GM21619 (cell line): ENCODE measurements at regions not wholly inside any gene's neighbourhood (a gene's known extent, or its start where the extent isn't known, plus 50 kb on each side); places are given as distances from the start of the nearest gene placed in this dataset.

ENCODE experiments used
- ATAC-seq: cut with Tn5 transposase; IDR thresholded peaks from one replicate; pipeline ENCODE4 v1.9.1; 2021; ENCODE audit not compliant: unreplicated experiment

DNA sequence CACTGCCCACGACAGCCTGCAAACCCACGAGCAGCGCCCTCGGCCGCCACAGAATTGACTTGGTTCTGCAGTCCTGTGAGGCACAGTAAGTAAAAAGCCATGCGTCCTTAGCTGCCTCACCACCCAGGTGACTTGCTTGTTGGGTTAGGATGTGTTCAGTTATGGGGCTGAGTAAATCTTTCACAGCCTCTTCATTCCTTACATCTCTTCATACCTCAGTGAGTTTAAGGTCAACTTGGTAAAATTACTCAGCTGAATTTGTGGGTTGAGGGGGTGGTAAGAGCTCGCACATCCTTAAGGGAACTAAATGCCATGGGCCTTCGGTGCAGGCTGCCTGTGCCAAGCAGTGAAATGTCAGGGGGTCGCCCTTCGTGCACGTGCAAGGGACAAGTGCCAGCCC is 165.2 kb upstream of the ALKAL2 start:
- no peak for ATAC-seq

GRCh38 chr2:451495-451894 is 163.6 kb upstream of the ALKAL2 start:
- ATAC-seq = no peak

DNA sequence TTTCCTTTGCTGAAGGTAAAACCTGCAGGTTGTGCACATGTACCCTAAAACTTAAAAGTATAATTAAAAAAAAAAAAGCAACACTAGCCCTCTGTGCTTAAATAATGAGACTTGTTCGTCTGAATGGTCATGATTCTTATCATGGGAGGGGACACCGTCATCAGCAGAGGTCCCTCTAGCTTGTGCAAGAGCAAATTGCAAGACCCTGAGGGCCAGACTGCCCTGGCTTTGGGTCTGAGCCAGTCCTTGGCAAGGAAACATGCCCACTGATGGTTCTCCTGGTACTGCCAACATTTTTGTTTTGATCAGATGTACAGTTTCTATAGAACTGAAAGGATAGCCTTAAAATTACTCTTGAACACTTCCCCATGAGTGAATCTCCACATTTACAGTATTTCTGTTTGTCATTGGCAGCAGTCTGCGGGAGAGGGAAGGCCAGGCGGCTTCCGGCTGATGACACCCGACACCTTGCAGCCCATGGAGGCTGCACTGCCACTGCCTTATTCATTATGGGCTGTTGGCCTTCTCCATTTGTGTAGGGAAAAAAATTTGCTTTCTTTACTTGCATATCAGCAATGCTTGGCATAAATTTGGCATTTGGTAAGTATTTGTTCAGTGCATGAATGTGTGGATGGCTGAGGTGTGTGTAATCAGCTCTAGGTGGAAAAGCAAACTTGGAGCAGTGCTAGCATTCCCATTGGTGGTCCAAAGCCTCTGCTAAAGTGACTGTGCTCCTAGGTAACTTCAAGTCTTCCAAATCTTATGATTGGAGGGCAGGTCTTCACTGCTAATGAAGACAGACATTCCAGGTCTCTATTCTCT is 161.6 kb upstream of the ALKAL2 start:
- no peak for ATAC-seq

- ATAC-seq = no peak
Measured at GRCh38 chr2:447902-448665, 160.2 kb upstream of the ALKAL2 start.

DNA sequence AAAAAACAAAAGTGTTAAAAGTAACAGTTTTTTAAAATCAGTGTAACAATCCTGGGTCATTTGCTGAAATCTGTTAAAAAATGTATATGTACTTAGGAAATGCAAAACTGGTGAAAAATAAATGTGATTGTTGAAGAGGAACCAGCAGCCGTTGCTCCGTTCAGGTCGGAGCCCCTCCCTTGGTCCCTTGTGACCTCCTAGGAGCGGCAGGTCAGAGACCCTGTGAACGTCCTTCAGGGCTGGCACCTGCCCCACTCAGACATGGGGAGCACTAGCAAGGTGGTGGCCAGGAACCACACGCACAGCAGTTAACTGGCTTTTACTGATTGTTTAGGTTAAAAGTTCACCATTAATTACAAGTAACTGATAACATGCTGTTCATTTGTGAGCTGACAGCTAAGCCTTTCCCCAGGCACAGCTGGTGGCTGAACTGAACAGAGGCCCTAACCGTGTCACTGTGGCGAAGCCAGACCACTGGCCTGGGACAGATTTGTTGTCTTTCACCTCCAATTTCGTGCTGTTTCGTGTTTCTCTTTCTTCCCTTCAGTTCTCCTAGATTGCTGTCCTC is 159.2 kb upstream of the ALKAL2 start:
- no peak for ATAC-seq

- no peak for ATAC-seq
Measured at GRCh38 chr2:446303-446874, 158.5 kb upstream of the ALKAL2 start.

- no peak for ATAC-seq
Measured at GRCh38 chr2:445896-446295, 158.0 kb upstream of the ALKAL2 start.

DNA sequence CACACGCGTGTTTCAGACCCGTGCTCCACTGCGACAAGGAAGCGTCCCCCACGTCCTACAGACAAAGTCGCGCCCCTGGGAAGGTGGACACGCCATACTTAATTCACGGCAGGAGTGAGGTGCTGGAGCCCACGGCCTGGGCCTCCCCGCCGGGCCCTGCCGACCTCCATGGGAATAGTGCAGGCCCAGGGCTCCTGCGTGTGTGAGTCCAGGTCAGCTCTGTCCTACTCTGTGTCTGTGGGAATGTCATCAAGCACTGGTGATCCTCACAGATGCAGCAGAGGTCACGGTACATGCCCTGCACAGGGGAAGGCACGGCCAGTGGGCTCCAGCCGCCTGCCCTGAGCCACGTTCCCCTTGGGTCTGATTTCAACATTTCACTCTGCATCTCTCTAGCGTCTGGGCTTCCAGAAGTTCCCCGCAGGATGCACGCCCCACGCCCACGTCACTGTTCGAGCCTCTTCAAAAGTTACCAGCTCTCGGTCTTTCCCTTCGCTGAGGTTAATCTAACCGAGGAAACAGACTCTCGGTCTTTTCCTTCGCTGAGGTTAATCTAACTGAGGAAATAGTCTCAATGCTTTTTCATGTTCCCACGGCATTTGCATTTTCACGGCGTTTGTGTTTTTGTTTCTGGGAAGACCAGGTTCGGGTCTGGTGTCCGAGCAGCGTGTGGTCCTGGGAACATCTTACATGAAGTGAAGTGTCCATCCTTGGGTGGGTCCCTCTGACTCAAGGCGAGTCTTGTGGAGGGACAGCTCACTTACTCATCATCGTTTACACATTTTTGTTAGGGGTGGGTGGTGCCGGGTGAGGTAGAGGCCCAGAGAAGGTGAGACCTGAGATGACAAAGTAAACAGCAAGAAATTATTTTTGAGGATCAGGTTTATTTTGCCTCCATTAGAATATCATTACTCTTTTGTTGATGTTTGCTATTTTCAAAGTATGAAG is 157.3 kb upstream of the ALKAL2 start:
- ATAC-seq = no peak

DNA sequence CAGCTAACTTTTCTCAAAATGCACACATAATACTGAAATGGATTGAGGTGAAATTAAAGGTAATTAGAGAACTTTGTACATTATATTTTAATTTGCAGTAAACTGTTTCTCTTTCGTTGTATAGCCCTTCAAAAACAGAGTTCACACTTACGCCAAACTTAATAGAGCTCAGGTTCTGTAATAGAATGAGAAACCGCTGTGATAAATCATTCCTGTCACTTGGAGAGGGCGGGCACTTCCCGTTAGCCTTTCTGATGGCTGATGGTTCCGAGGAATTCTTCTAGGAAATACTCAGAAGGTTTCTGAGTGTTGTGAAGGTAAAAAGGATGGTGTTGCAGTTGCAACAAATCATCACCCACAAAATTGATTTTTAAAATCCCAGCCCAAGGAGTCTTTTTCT is 155.8 kb upstream of the ALKAL2 start:
- no peak for ATAC-seq

DNA sequence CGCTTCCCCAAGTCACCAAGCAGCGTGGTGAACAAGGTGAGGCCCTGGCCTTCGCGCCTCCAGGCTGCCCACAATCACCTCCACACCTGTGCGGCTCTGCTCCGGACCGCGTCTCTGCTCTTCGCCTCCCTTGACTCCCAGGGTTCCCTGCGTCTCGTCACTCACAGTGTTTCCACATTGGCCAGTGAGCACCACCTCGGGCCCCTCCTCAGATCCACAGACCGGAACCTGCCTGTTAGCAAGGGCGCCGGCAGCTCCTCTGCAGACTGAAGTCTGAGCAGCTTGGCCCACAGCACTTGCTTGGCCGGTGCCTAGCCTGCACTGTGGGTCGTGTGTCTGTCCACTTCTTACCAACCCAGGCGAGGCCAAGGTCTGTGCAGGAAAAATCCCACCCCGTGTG is 155.3 kb upstream of the ALKAL2 start:
- ATAC-seq = no peak

GRCh38 chr2:441258-442022 is 153.5 kb upstream of the ALKAL2 start:
- ATAC-seq = peak; percentile 57

- ATAC-seq = no peak
Measured at GRCh38 chr2:440403-440740, 152.5 kb upstream of the ALKAL2 start.

DNA sequence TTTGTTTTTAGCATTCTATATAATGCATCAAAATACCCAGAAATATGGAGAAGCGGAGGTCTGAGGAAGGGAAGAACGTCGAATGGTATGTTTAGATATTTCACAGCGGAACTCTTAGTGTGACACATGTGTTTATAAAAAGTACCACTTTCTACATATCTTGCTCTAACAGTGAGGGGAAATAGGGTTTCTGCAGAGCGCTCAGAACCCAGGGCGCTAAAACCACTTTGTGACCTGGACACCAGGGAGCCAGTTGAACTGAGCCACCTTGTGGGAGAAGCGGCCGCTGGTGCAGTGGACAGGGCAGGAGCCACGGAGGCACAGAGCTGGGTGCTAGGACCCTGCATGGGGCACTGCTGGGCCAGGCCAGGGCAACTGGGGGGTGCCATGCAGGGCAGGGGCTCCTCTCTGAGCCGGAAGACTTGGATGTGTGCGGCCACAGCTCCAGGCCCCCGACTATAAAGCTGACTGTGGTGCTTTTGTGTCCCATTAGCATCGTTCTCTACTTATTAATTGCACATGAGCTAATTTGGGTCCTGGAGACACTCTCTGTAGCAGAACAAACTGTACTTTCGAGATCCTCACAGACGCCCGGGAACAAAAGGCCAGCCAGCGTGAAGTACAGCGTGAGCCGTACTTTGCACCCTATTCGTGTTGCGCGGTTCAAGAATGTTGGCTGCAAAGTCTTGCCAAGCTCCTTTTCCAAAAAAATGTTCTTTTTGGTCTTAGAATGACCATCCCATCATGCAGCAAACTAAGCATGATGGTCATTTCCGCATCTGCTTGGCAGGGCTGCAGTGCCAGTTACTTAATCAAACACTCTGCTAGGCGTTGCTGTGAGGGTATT is 151.9 kb upstream of the ALKAL2 start:
- ATAC-seq = no peak

- no peak for ATAC-seq
Measured at GRCh38 chr2:439077-439476, 151.2 kb upstream of the ALKAL2 start.

- peak; percentile 97 for ATAC-seq
Measured at GRCh38 chr2:437756-438393, 150.0 kb upstream of the ALKAL2 start.

- no peak for ATAC-seq
Measured at GRCh38 chr2:437180-437579, 149.3 kb upstream of the ALKAL2 start.

- no peak for ATAC-seq
Measured at GRCh38 chr2:436205-436604, 148.3 kb upstream of the ALKAL2 start.

DNA sequence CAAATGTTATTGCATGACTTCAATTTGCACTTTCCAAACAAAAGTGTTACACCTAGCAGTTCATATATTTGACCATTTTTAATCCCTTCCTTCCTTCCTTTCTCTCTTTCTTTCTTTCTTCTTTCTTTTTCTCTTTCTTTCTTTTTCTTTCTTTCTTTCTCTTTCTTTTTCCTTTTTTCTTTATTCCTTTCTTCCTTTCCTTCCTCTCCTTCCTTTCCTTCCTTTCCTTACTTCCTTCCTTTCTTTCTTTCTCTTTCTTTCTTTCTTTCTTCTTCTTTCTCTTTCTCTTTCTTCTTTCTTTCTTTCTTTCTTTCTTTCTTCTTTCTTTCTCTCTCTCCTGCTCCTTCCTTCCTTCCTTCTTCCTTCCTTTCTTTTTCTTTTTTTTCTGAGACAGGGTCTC is 146.7 kb upstream of the ALKAL2 start:
- ATAC-seq = no peak

GRCh38 chr2:433216-433615 is 145.3 kb upstream of the ALKAL2 start:
- no peak for ATAC-seq
